ENCODE measurements at regions not wholly inside any gene's neighbourhood (a gene's known extent, or its start where the extent isn't known, plus 50 kb on each side); places are given as distances from the start of the nearest gene placed in this dataset.

DNA sequence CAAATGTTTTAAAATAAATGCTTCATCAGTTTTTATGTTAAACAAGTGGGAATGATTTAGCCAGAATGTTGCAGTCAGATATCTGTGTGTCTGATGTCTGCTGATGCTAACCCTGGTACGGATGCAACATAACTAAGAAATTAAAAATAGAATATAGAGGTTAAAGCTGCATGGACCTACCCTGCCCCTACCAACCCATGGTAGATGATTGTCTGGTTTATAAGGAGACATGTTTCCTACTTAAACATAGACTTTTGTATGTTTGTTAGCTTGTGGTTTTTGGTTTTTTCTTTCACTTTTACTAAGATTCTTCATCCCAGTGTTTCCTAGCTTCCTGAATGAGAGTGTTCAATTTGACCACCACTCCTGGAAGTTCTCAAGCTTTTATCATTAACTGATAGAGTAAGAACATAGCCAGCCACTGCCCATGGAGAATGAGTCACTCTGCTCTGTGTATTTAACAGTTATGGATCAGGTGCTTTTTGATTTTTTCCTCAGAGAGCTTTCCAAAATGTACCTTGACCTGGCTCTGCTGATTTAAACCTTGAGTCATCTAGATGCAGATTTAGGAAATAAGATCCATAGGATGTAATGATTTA, 70.7 kb upstream of the VEPH1 start:
- DNase-seq, result no peak

DNA sequence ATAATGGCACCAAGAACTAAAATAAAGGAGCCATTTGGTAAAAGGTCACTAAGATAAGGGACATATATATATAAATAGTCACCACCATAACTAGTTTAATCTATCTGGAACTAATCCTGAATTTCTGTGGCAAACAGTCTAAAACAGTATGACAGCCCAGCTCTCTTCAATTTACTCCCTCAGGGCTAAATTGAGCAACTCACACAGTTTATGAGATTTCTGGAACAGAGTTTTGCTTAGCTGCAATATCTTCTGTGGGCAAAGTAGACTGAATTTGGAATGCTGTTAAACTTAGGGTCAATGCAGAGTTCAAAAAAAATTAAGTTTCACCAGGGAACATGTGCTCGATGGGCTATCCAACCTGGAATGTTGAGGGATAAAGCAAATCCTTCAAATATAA, 70.1 kb upstream of the VEPH1 start:
- DNase-seq, result no peak

DNA sequence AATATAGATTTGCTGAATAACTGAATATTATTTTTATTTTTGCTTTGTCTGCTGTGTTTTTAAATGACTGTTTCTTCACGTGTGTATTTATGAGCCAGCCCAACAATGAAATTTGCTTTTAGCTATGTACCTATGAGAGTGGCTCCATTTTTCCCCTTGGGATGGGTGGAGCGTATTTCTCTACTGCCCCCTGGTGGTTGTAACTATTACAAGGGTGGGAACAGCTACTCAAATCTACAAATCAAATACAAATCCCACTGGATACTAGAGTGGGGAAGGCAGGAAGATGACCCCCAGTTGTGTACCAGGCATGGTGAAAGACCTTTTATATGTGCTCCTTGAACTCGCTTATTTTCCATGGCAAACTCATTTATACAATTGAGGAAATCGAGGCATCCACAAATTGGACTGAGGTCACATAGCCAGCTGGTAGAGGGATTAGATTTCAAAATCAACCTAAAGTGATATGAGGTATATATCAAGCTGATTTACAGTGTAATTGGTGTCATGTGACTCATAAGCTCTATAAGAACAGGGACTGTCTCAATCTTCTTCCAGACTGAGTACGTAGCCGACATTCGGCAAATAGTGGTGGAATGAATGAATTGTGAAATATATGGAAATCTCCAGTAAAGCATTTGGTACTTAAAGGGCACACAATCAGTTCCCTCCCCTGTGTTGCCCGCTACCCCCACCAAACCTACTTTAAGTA, 69.5 kb upstream of the VEPH1 start:
- peak; percentile 36 for DNase-seq

DNA sequence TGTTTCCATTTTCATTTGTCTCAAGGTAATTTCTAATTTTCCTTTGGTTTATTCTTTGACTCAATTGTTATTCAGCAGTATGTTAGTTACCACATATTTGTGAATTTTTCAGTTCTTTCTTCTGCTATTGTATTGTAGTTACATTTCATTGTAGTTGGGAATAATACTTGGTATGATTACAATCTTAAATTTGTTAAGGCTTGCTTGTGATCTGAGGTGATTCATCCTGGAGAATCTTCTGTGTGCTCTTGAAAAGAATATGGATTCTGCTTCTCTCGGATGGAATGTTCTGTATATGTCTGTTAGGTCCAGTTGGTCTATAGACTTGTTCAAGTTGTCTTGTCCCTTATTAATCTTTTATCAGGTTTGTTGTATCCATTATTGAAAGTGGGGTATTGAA, 63.4 kb upstream of the VEPH1 start:
- DNase-seq, result no peak

DNA sequence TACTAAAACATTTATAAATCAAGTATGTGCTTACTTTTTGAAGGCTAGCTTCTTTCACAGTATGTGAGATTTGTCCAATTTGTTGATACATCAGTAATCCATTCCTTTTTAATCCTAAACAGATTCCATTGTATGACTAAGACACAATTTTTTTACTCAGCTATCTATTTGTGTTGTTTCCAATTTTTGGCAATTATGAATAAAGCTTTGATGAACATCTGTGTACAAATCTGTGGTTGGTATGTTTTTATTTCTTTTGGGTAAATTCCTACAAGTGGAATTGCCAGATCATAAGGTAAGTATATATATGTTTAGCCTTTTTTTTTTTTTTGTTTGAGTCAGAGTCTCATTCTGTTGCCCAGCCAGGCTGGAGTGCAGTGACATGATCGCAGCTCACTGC, 56.2 kb upstream of the VEPH1 start:
- DNase-seq, result no peak
